H1 (cell line): ENCODE measurements at regions not wholly inside any gene's neighbourhood (a gene's known extent, or its start where the extent isn't known, plus 50 kb on each side); places are given as distances from the start of the nearest gene placed in this dataset.

Experiments used
- CTCF ChIA-PET: fragments of 300-600 bp; sonication (Branson Sonifier 250); formaldehyde crosslinking; loops from one replicate; lab custom pipeline; 2021; ENCODE audit not compliant: partially characterized antibody; lab: Charles Lee
- POLR2A ChIA-PET: fragments of 300-600 bp; sonication (Branson Sonifier 250); formaldehyde crosslinking; loops from one replicate; lab custom pipeline; 2021; ENCODE audit warnings: inconsistent platforms; ENCODE audit not compliant: partially characterized antibody; lab: Charles Lee
- DNase-seq, 2 experiments: peaks; one replicate each; pipeline versions ENCODE4 v3.0.0 to v3.0.0-alpha.2; 2010 to 2022; ENCODE audit warnings: low spot score in 2 of 2, low read depth in 1 of 2, mixed read lengths in 1 of 2
- FAIRE-seq: peaks from 2 replicates; lab custom pipeline; 2011; peaks lifted over from hg19 to GRCh38; lab: Jason Lieb, UNC
- H2AFZ ChIP-seq: 2 replicates; pipeline ENCODE4 v1.8.1; 2012; ENCODE audit warnings: low read length, inconsistent platforms
- H2AK5ac ChIP-seq: 2 replicates; pipeline ENCODE4 v1.6.1; 2013; ENCODE audit warnings: low read depth, low read length
- H2BK120ac ChIP-seq: replicated peaks from 2 replicates; pipeline ENCODE3; 2013; ENCODE audit warnings: low read depth, low read length, inconsistent platforms
- H2BK12ac ChIP-seq: 2 replicates; pipeline ENCODE4 v1.6.1; 2013; ENCODE audit warnings: low read depth, low read length
- H2BK15ac ChIP-seq: 2 replicates; pipeline ENCODE4 v1.6.1; 2013; ENCODE audit warnings: low read length
- H2BK20ac ChIP-seq: 2 replicates; pipeline ENCODE4 v1.6.1; 2013; ENCODE audit warnings: low read length
- H2BK5ac ChIP-seq: 2 replicates; pipeline ENCODE4 v1.6.1; 2013; ENCODE audit warnings: low read depth, low read length
- H3K14ac ChIP-seq: 2 replicates; pipeline ENCODE4 v1.6.1; 2013; ENCODE audit warnings: inconsistent platforms; ENCODE audit not compliant: insufficient read length
- H3K18ac ChIP-seq: 2 replicates; pipeline ENCODE4 v1.6.1; 2013; ENCODE audit warnings: low read length; ENCODE audit errors: extremely low read depth
- H3K23ac ChIP-seq: 2 replicates; pipeline ENCODE4 v1.6.1; 2013; ENCODE audit warnings: inconsistent platforms; ENCODE audit not compliant: insufficient read length
- H3K23me2 ChIP-seq: 2 replicates; pipeline ENCODE4 v1.6.1; 2013; ENCODE audit warnings: low read depth, low read length
- H3K27ac ChIP-seq: 2 replicates; pipeline ENCODE4 v1.6.1; 2011; ENCODE audit warnings: low read depth, low read length, inconsistent platforms
- H3K27me3 ChIP-seq, 4 experiments: replicated peaks in 1 of 4; 1 replicate in 1 of 4; 2 replicates in 3 of 4; pipeline versions ENCODE4 v1.6.1 to v1.8.1; 2011 to 2013; ENCODE audit warnings: low read length in 3 of 4, mild to moderate bottlenecking in 3 of 4, inconsistent platforms in 2 of 4, mixed read lengths in 2 of 4, moderate library complexity in 1 of 4; ENCODE audit not compliant: control insufficient read depth in 3 of 4, insufficient read depth in 3 of 4; ENCODE audit errors: extremely low read depth in 1 of 4
- H3K36me3 ChIP-seq, 4 experiments: 2 replicates each; pipeline versions ENCODE4 v1.6.1 to v1.8.1; 2011 to 2013; ENCODE audit warnings: mild to moderate bottlenecking in 4 of 4, low read length in 3 of 4, moderate library complexity in 2 of 4, control low read depth in 1 of 4, inconsistent platforms in 1 of 4; ENCODE audit not compliant: insufficient read depth in 4 of 4, control insufficient read depth in 2 of 4
- H3K4ac ChIP-seq: replicated peaks from 2 replicates; pipeline ENCODE3; 2013; ENCODE audit warnings: low read length, low read depth, mixed read lengths, inconsistent platforms; ENCODE audit not compliant: insufficient read length
- H3K4me1 ChIP-seq, 4 experiments: replicated peaks in 1 of 4; 1 replicate in 1 of 4; 2 replicates in 3 of 4; pipeline versions ENCODE4 v1.6.1 to v1.8.1; 2011 to 2013; ENCODE audit warnings: low read length in 3 of 4, inconsistent platforms in 2 of 4, mixed read lengths in 1 of 4; ENCODE audit not compliant: insufficient read depth in 4 of 4, control insufficient read depth in 3 of 4
- H3K4me2 ChIP-seq, 2 experiments: 2 replicates each; pipeline versions ENCODE4 v1.6.1 to v1.8.1; 2011 to 2013; ENCODE audit warnings: low read depth in 2 of 2, low read length in 2 of 2, control low read depth in 1 of 2, inconsistent platforms in 1 of 2, mild to moderate bottlenecking in 1 of 2; ENCODE audit not compliant: insufficient read depth in 1 of 2
- H3K4me3 ChIP-seq, 4 experiments: fragments of 200-600, 300-600 bp in 1 of 4; sonication (generic), shearing (Covaris generic), sonication (Bioruptor Twin) in 1 of 4; 2 replicates each; pipeline versions ENCODE4 v1.5.1 to v1.8.1; 2011 to 2016; ENCODE audit warnings: low read length in 4 of 4, low read depth in 3 of 4, control low read depth in 2 of 4, inconsistent platforms in 2 of 4, mild to moderate bottlenecking in 2 of 4, mixed read lengths in 1 of 4, moderate library complexity in 1 of 4; ENCODE audit not compliant: insufficient read depth in 2 of 4; ENCODE audit errors: extremely low read depth in 1 of 4
- H3K56ac ChIP-seq: replicated peaks from 2 replicates; pipeline ENCODE3; 2013; ENCODE audit warnings: low read depth, mild to moderate bottlenecking, mixed read lengths, low read length, inconsistent platforms; ENCODE audit not compliant: insufficient read length
- H3K79me1 ChIP-seq: 2 replicates; pipeline ENCODE4 v1.6.1; 2013; ENCODE audit warnings: low read depth, low read length, control low read depth
- H3K79me2 ChIP-seq, 2 experiments: 2 replicates each; pipeline versions ENCODE4 v1.6.1 to v1.8.1; 2012 to 2013; ENCODE audit warnings: low read length in 2 of 2, mild to moderate bottlenecking in 2 of 2, inconsistent platforms in 1 of 2; ENCODE audit not compliant: insufficient read depth in 2 of 2, control insufficient read depth in 1 of 2
- H3K9ac ChIP-seq, 4 experiments: replicated peaks in 1 of 4; 1 replicate in 1 of 4; 2 replicates in 3 of 4; pipeline versions ENCODE4 v1.6.1 to v1.8.1; 2011 to 2013; ENCODE audit warnings: low read depth in 3 of 4, low read length in 3 of 4, control low read depth in 2 of 4, mild to moderate bottlenecking in 2 of 4, moderate library complexity in 2 of 4, inconsistent platforms in 1 of 4; ENCODE audit errors: extremely low read depth in 1 of 4
- H3K9me3 ChIP-seq, 2 experiments: 2 replicates each; pipeline versions ENCODE4 v1.6.1 to v1.8.1; 2012 to 2013; ENCODE audit warnings: mild to moderate bottlenecking in 2 of 2, moderate library complexity in 2 of 2, control low read depth in 1 of 2, inconsistent platforms in 1 of 2, low read depth in 1 of 2, low read length in 1 of 2, mixed read lengths in 1 of 2; ENCODE audit not compliant: insufficient read depth in 2 of 2
- H4K20me1 ChIP-seq, 2 experiments: replicated peaks in 1 of 2; 2 replicates each; pipeline versions ENCODE3 to v1.8.1; 2011 to 2013; ENCODE audit warnings: inconsistent platforms in 2 of 2, low read length in 2 of 2, mild to moderate bottlenecking in 1 of 2; ENCODE audit not compliant: insufficient read depth in 2 of 2, control insufficient read depth in 1 of 2
- H4K5ac ChIP-seq: 2 replicates; pipeline ENCODE4 v1.6.1; 2013; ENCODE audit warnings: low read length, low read depth, mixed read lengths, inconsistent platforms; ENCODE audit not compliant: insufficient read length
- H4K8ac ChIP-seq: 2 replicates; pipeline ENCODE4 v1.8.0; 2013; ENCODE audit warnings: mild to moderate bottlenecking, moderate library complexity, low read length, inconsistent platforms; ENCODE audit not compliant: insufficient read depth; ENCODE audit errors: extremely low read depth
- H4K91ac ChIP-seq: replicated peaks from 2 replicates; pipeline ENCODE3; 2013; ENCODE audit warnings: low read length, mixed read lengths, inconsistent platforms; ENCODE audit not compliant: insufficient read length
- CHD2 ChIP-seq: IDR thresholded peaks from 2 replicates; pipeline ENCODE4 v1.6.1; 2012; ENCODE audit warnings: low read length, improper control_type of control experiment
- HDAC6 ChIP-seq: IDR thresholded peaks from one replicate; pipeline ENCODE4 v1.7.1; 2012; ENCODE audit warnings: low read depth, mild to moderate bottlenecking, inconsistent platforms, low read length, moderate library complexity
- JUND ChIP-seq: IDR thresholded peaks from 2 replicates; pipeline ENCODE4 v1.6.1; 2011; ENCODE audit warnings: mild to moderate bottlenecking, improper control_type of control experiment, low read length
- PHF8 ChIP-seq: fragments of 200-600 bp; sonication (generic); conservative IDR thresholded peaks from 2 replicates; pipeline ENCODE4 v1.7.1; 2012; ENCODE audit warnings: low read depth, mild to moderate bottlenecking, inconsistent platforms, low read length, moderate library complexity
- POLR2AphosphoS5 ChIP-seq: IDR thresholded peaks from 2 replicates; pipeline ENCODE4 v1.6.1; 2011; ENCODE audit warnings: low read depth, low read length
- RBBP5 ChIP-seq: IDR thresholded peaks from 2 replicates; pipeline ENCODE4 v1.7.1; 2012; ENCODE audit warnings: low read depth, mild to moderate bottlenecking, inconsistent platforms, low read length, moderate library complexity, borderline replicate concordance
- RFX5 ChIP-seq: IDR thresholded peaks from 2 replicates; pipeline ENCODE4 v1.6.1; 2011; ENCODE audit warnings: low read depth, low read length, improper control_type of control experiment, borderline replicate concordance
- SIN3A ChIP-seq, 2 experiments: IDR thresholded peaks in 1 of 2; conservative IDR thresholded peaks in 1 of 2; 2 replicates each; pipeline ENCODE4 v1.6.1; 2011 to 2012; ENCODE audit warnings: low read length in 2 of 2, improper control_type of control experiment in 1 of 2, low read depth in 1 of 2, mild to moderate bottlenecking in 1 of 2
- SIRT6 ChIP-seq: IDR thresholded peaks from one replicate; pipeline ENCODE4 v1.7.1; 2012; ENCODE audit warnings: low read length, inconsistent platforms
- SP2 ChIP-seq: IDR thresholded peaks from 2 replicates; pipeline ENCODE4 v1.6.1; 2012; ENCODE audit warnings: mild to moderate bottlenecking, low read length, inconsistent platforms
- ZNF274 ChIP-seq: IDR thresholded peaks from 2 replicates; pipeline ENCODE4 v1.7.0; 2012; ENCODE audit warnings: low read length, borderline replicate concordance; ENCODE audit errors: extremely low read depth
- whole genome bisulfite sequencing, 2 experiments: shearing (Covaris generic) in 1 of 2; methylation state at CpG; one replicate each; pipeline versions ENCODE4 v1.1.6 to v1.1.7; 2013 to 2015; ENCODE audit warnings: low lambda C conversion rate in 2 of 2, mixed read lengths in 2 of 2, inconsistent platforms in 1 of 2, low coverage in 1 of 2, missing lambda C conversion rate in 1 of 2; ENCODE audit not compliant: insufficient replicate concordance in 2 of 2, insufficient coverage in 1 of 2, insufficient read length in 1 of 2; ENCODE audit errors: extremely low coverage in 1 of 2, missing lambda C conversion rate in 1 of 2; 5-methylcytosine and 5-hydroxymethylcytosine counted together
- TF ChIP-seq, protein P1 (sequence below): IDR thresholded peaks from 2 replicates; pipeline ENCODE4 v1.6.1; 2011; ENCODE audit warnings: low read depth, mild to moderate bottlenecking, low read length; ENCODE audit not compliant: insufficient read depth

DNA sequence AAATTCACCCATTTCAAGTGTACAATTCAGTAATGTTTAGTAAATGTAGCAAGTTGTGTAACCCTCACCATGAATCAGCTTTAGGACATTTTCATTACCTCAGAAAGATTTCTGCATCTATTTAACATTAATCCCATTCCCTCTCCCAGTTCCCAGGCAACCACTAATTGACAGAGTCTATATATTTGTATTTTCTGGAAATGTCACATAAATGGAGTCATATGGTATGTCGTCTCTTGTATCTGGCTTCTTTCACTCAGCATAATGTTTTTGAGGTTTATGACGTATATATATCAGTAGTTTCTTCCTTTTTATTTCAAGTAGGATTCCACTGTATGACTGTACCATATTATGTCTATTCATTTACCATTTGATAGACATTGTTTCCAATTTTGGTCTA, 199.8 kb downstream of the CYB561 start:
- Histone ChIP-seq H4K8ac (no peak overlapping the region), H3K4me1 (no peaks in the 10 kb centered on the region), H3K27me3 (no peaks in the 10 kb centered on the region), H3K36me3 (no peaks in the 10 kb centered on the region), H3K9ac (no peak overlapping the region), H3K79me2 (no peaks in the 10 kb centered on the region), H3K23me2 (no peaks in the 10 kb centered on the region), H4K91ac (no peak overlapping the region), H3K18ac (no peak overlapping the region), H3K9me3 (no peaks in the 10 kb centered on the region), H3K56ac (no peak overlapping the region), H2AFZ (no peak overlapping the region), H2BK12ac (no peak overlapping the region), H4K20me1 (peaks cover 0 to 2% of the 10 kb centered on the region in 2 experiments), H2AK5ac (no peak overlapping the region), H3K4me2 (no peak overlapping the region), H3K23ac (no peak overlapping the region), H3K4ac (no peak overlapping the region), H3K79me1 (no peaks in the 10 kb centered on the region), H3K14ac (no peak overlapping the region), H2BK20ac (no peak overlapping the region), H4K5ac (no peak overlapping the region), H2BK120ac (no peak overlapping the region), H2BK5ac (no peak overlapping the region), H2BK15ac (no peak overlapping the region), H3K27ac (no peak overlapping the region), H3K4me3 (no peak overlapping the region)
- DNase-seq (no peak), FAIRE-seq (no peak)
- ChIA-PET CTCF (no interaction called here), POLR2A (no interaction called here)
- WGBS, 2 experiments = 92% methylated on average over 2 of the region's 2 CpGs; no CpG with 5 or more reads in 1 of the 2 experiments
- TF ChIP-seq SP2 (no peak), HDAC6 (no peak), JUND (no peak), RFX5 (no peak), CHD2 (no peak), ZNF274 (no peak), PHF8 (no peak), POLR2AphosphoS5 (no peak), SIRT6 (no peak), RBBP5 (no peak), SIN3A (conservative IDR thresholded peaks at IDR 0.05 in 1 of 2, IDR thresholded peaks at IDR 0.05 in 1 of 2; ENCODE audit: low read depth in 1 of 2, low read length in 2 of 2) (no peak)
- TF ChIP-seq, protein P1, sequence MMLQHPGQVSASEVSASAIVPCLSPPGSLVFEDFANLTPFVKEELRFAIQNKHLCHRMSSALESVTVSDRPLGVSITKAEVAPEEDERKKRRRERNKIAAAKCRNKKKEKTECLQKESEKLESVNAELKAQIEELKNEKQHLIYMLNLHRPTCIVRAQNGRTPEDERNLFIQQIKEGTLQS = no peak
